ENCODE measurements at regions not wholly inside any gene's neighbourhood (a gene's known extent, or its start where the extent isn't known, plus 50 kb on each side); places are given as distances from the start of the nearest gene placed in this dataset.

DNA sequence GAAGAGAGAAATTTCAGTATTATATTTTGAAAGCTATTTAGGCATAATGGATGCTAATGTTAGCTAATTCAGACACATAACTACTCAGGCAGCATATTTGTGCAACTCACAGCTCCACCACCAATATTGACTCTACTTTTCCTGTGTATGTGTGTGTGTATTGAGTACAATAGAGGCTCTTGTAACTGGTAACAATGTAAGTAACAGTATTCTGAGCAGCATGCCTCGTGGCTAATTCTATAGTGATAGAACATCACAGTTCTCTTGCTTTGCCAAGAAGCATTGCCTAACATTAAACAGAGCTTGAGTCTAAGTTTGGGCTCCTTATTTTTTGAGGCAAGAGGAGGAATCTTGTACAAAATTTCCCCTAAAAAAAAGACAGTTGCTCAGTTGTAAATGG is 98.6 kb upstream of the ARHGEF26 start:
- TF ChIP-seq, protein P1, sequence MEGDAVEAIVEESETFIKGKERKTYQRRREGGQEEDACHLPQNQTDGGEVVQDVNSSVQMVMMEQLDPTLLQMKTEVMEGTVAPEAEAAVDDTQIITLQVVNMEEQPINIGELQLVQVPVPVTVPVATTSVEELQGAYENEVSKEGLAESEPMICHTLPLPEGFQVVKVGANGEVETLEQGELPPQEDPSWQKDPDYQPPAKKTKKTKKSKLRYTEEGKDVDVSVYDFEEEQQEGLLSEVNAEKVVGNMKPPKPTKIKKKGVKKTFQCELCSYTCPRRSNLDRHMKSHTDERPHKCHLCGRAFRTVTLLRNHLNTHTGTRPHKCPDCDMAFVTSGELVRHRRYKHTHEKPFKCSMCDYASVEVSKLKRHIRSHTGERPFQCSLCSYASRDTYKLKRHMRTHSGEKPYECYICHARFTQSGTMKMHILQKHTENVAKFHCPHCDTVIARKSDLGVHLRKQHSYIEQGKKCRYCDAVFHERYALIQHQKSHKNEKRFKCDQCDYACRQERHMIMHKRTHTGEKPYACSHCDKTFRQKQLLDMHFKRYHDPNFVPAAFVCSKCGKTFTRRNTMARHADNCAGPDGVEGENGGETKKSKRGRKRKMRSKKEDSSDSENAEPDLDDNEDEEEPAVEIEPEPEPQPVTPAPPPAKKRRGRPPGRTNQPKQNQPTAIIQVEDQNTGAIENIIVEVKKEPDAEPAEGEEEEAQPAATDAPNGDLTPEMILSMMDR (IDR thresholded peaks at IDR 0.05; ENCODE audit: borderline replicate concordance, extremely low read depth, low read length, poor library complexity, severe bottlenecking) = no peak
- TF ChIP-seq EZH2 (IDR thresholded peaks at IDR 0.05; ENCODE audit: borderline replicate concordance, low read depth, low read length, severe bottlenecking) = no peak
